HL-60 (cell line): ENCODE measurements at regions not wholly inside any gene's neighbourhood (a gene's known extent, or its start where the extent isn't known, plus 50 kb on each side); places are given as distances from the start of the nearest gene placed in this dataset.

Source experiments
- CTCF ChIP-seq: IDR thresholded peaks from one replicate; pipeline ENCODE4 v1.5.1; 2011; ENCODE audit warnings: low read length, control low read depth, inconsistent platforms; ENCODE audit not compliant: insufficient read depth
- GABPA ChIP-seq: IDR thresholded peaks from 2 replicates; pipeline ENCODE4 v1.6.1; 2012; ENCODE audit warnings: low read depth
- POLR2AphosphoS5 ChIP-seq: IDR thresholded peaks from 2 replicates; pipeline ENCODE4 v1.6.1; 2012; ENCODE audit warnings: low read depth
- REST ChIP-seq: IDR thresholded peaks from 2 replicates; pipeline ENCODE4 v1.6.1; 2012; ENCODE audit warnings: low read depth; ENCODE audit not compliant: insufficient replicate concordance

GRCh38 chr15:24766511-24767133 lies 91.0 kb downstream of the NPAP1 start:
- no peak for TF ChIP-seq CTCF
- no peak for TF ChIP-seq REST
- TF ChIP-seq POLR2AphosphoS5: no peak
- TF ChIP-seq GABPA: no peak
